Mesenchymal stem cell (in vitro differentiated cells and primary cell): ENCODE measurements at regions not wholly inside any gene's neighbourhood (a gene's known extent, or its start where the extent isn't known, plus 50 kb on each side); places are given as distances from the start of the nearest gene placed in this dataset.

Experiments
- DNase-seq: peaks from one replicate; pipeline ENCODE4 v3.0.0-alpha.2; 2013
- H2AFZ ChIP-seq: one replicate; pipeline ENCODE4 v1.6.1; 2013; ENCODE audit warnings: low read depth, mild to moderate bottlenecking, control low read depth, inconsistent platforms, low read length, moderate library complexity
- H2AK5ac ChIP-seq: 2 replicates; pipeline ENCODE4 v1.6.1; 2013; ENCODE audit warnings: low read length, moderate library complexity, mild to moderate bottlenecking, inconsistent platforms; ENCODE audit not compliant: severe bottlenecking
- H2BK120ac ChIP-seq: one replicate; pipeline ENCODE4 v1.6.1; 2013; ENCODE audit warnings: low read depth, mild to moderate bottlenecking, inconsistent platforms, low read length, moderate library complexity
- H2BK12ac ChIP-seq, 2 experiments: one replicate each; pipeline ENCODE4 v1.6.1; 2013; ENCODE audit warnings: inconsistent platforms in 2 of 2, low read length in 2 of 2, mild to moderate bottlenecking in 2 of 2, moderate library complexity in 2 of 2, control low read depth in 1 of 2
- H2BK15ac ChIP-seq: one replicate; pipeline ENCODE4 v1.6.1; 2013; ENCODE audit warnings: mild to moderate bottlenecking, low read depth, inconsistent platforms; ENCODE audit not compliant: poor library complexity, severe bottlenecking
- H2BK5ac ChIP-seq: 2 replicates; pipeline ENCODE4 v1.6.1; 2013; ENCODE audit warnings: low read depth, mild to moderate bottlenecking, low read length, control low read depth, inconsistent platforms; ENCODE audit not compliant: poor library complexity, severe bottlenecking
- H3K14ac ChIP-seq, 2 experiments: one replicate each; pipeline ENCODE4 v1.6.1; 2013; ENCODE audit warnings: inconsistent platforms in 2 of 2, low read length in 2 of 2, control low read depth in 1 of 2, mild to moderate bottlenecking in 1 of 2, moderate library complexity in 1 of 2
- H3K18ac ChIP-seq, 2 experiments: one replicate each; pipeline ENCODE4 v1.6.1; 2013; ENCODE audit warnings: inconsistent platforms in 2 of 2, low read length in 2 of 2, control low read depth in 1 of 2, low read depth in 1 of 2, mild to moderate bottlenecking in 1 of 2
- H3K23ac ChIP-seq, 2 experiments: one replicate each; pipeline ENCODE4 v1.6.1; 2013; ENCODE audit warnings: inconsistent platforms in 2 of 2, low read length in 2 of 2, mild to moderate bottlenecking in 2 of 2, moderate library complexity in 2 of 2, control low read depth in 1 of 2
- H3K27ac ChIP-seq: 2 replicates; pipeline ENCODE4 v1.5.1; 2013; ENCODE audit warnings: mild to moderate bottlenecking, moderate library complexity, low read length, control low read depth, inconsistent platforms; ENCODE audit not compliant: poor library complexity, severe bottlenecking
- H3K27me3 ChIP-seq, 2 experiments: 2 replicates each; pipeline versions ENCODE4 v1.6.1 to v1.7.0; 2013; ENCODE audit warnings: low read length in 2 of 2, mild to moderate bottlenecking in 2 of 2, moderate library complexity in 2 of 2, control low read depth in 1 of 2, inconsistent platforms in 1 of 2; ENCODE audit not compliant: control insufficient read depth in 1 of 2, insufficient read depth in 1 of 2
- H3K36me3 ChIP-seq, 2 experiments: 2 replicates each; pipeline versions ENCODE4 v1.6.1 to v1.7.0; 2013; ENCODE audit warnings: low read length in 2 of 2, control low read depth in 1 of 2, inconsistent platforms in 1 of 2, low read depth in 1 of 2, mild to moderate bottlenecking in 1 of 2; ENCODE audit not compliant: insufficient read depth in 2 of 2, control insufficient read depth in 1 of 2
- H3K4ac ChIP-seq, 2 experiments: one replicate each; pipeline ENCODE4 v1.6.1; 2013; ENCODE audit warnings: inconsistent platforms in 2 of 2, low read length in 2 of 2, mild to moderate bottlenecking in 2 of 2, moderate library complexity in 2 of 2, control low read depth in 1 of 2, low read depth in 1 of 2
- H3K4me1 ChIP-seq: 2 replicates; pipeline ENCODE4 v1.6.1; 2013; ENCODE audit warnings: low read depth, low read length, control low read depth; ENCODE audit not compliant: control insufficient read depth, insufficient read depth
- H3K4me2 ChIP-seq: 2 replicates; pipeline ENCODE4 v1.6.1; 2013; ENCODE audit warnings: low read length, mild to moderate bottlenecking, inconsistent platforms; ENCODE audit not compliant: poor library complexity, severe bottlenecking
- H3K4me3 ChIP-seq, 2 experiments: 2 replicates each; pipeline versions ENCODE4 v1.5.1 to v1.7.0; 2013; ENCODE audit warnings: low read length in 2 of 2, mild to moderate bottlenecking in 2 of 2, control low read depth in 1 of 2, low read depth in 1 of 2; ENCODE audit not compliant: insufficient read depth in 1 of 2
- H3K79me1 ChIP-seq: replicated peaks from 2 replicates; pipeline ENCODE4 v1.6.1; 2013; ENCODE audit warnings: mild to moderate bottlenecking, control low read depth, low read length, inconsistent platforms; ENCODE audit not compliant: poor library complexity, severe bottlenecking
- H3K9ac ChIP-seq: 2 replicates; pipeline ENCODE4 v1.7.0; 2013; ENCODE audit warnings: mild to moderate bottlenecking, low read length, moderate library complexity
- H3K9me3 ChIP-seq: 2 replicates; pipeline ENCODE4 v1.7.0; 2013; ENCODE audit warnings: mild to moderate bottlenecking, low read length; ENCODE audit not compliant: control insufficient read depth
- H4K8ac ChIP-seq: one replicate; pipeline ENCODE4 v1.6.1; 2013; ENCODE audit warnings: inconsistent platforms, mild to moderate bottlenecking, low read length, moderate library complexity
- H4K91ac ChIP-seq: one replicate; pipeline ENCODE4 v1.6.1; 2013; ENCODE audit warnings: mild to moderate bottlenecking, low read length, inconsistent platforms
- WGBS: methylation state at CpG from one replicate; pipeline ENCODE4 v1.1.7; 2013; ENCODE audit warnings: mixed read lengths; 5-methylcytosine and 5-hydroxymethylcytosine counted together

DNA sequence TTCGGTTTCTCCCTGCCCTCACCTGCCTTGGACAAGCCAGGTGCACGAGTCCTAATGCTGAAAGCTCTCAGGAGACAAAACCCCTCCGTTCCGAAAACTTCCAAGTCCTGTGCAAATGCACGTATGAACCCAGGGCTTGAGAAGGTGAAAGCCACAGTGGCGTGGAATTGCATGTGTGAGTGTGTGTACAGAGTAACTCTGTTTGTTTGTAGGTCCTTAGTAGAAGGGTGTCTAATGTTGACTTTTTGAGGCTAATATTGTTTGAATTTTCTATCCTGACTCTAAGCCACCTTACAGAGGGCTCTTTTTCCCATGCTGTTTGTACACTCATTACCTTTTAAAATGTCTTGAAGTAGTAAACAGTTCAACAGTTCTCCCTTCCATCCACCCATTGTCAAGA, 129.1 kb downstream of the FOXA2 start:
- Histone ChIP-seq H3K4me3 (no peak overlapping the region), H3K9ac (no peak overlapping the region), H3K4me1 (no peaks in the 10 kb centered on the region), H2BK120ac (no peak overlapping the region), H3K9me3 (no peaks in the 10 kb centered on the region), H2AK5ac (no peak overlapping the region), H3K4ac (no peak overlapping the region), H3K27me3 (peaks cover 15 to 39% of the 10 kb centered on the region in 2 experiments), H2AFZ (no peak overlapping the region), H4K8ac (no peak overlapping the region), H2BK5ac (no peak overlapping the region), H3K14ac (no peak overlapping the region), H3K36me3 (no peaks in the 10 kb centered on the region), H3K27ac (no peak overlapping the region), H3K18ac (no peak overlapping the region), H2BK12ac (no peak overlapping the region), H3K23ac (no peak overlapping the region), H3K79me1 (no peaks in the 10 kb centered on the region), H4K91ac (no peak overlapping the region), H2BK15ac (no peak overlapping the region), H3K4me2 (no peak overlapping the region)
- WGBS = 61% methylated on average over 6 of the region's 6 CpGs
- DNase-seq = no peak

DNA sequence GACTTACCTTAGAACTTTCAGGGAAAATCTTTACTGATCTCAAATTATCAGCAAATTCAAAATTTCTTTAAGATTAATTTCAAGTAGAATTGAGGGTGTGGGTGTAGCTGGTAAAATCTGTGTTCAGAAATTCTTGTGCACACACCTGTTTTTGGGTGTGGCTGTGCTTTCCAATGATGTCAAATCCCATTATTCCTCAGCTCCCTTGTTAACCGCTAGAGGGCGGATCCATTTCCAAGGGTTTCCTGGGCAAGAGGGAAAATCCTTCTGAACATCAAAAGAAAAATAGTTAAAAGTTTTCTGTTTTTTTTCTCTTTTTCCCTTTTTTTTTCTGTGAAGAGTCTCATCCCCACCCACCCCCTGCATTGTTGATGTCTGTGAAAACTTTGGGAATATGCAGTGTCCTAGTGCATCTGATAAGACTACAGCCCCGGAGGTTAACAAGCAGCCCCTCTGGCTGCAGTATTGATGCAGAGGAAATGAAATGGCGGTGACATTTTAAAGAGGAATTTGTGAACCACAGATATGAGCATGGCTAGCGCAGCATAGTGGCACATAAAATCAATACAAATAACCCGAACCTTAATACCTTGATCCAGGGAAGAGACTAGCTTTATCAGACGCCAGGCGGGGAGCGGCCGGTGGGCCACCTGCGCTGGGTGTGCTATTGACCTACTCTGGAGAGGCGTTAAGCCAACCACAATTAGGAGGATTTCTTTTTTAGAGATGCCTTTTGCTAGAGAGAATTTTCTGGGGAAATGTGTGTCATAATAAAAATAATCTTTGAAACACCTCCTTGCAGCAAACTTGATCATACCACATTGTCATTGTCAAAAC, 130.9 kb downstream of the FOXA2 start:
- no peak overlapping the region for H3K4ac ChIP-seq
- H3K9ac ChIP-seq = no peak overlapping the region
- H2BK5ac ChIP-seq = no peak overlapping the region
- no peak overlapping the region for H3K27ac ChIP-seq
- H4K8ac ChIP-seq = no peak overlapping the region
- H2AFZ ChIP-seq = no peak overlapping the region
- H2BK120ac ChIP-seq = no peak overlapping the region
- H3K27me3 ChIP-seq = peaks cover 9 to 31% of the 10 kb centered on the region in 2 experiments
- H4K91ac ChIP-seq = no peak overlapping the region
- H3K79me1 ChIP-seq = no peaks in the 10 kb centered on the region
- DNase-seq = no peak
- H3K23ac ChIP-seq = no peak overlapping the region
- H2BK15ac ChIP-seq = no peak overlapping the region
- no peaks in the 10 kb centered on the region for H3K9me3 ChIP-seq
- H2BK12ac ChIP-seq = no peak overlapping the region
- no peak overlapping the region for H3K18ac ChIP-seq
- H3K4me1 ChIP-seq = peaks cover 2% of the 10 kb centered on the region
- no peak overlapping the region for H2AK5ac ChIP-seq
- WGBS = 78% methylated on average over 10 of the region's 12 CpGs
- H3K14ac ChIP-seq = no peak overlapping the region
- H3K4me2 ChIP-seq = no peak overlapping the region
- no peak overlapping the region for H3K4me3 ChIP-seq
- H3K36me3 ChIP-seq = no peaks in the 10 kb centered on the region

DNA sequence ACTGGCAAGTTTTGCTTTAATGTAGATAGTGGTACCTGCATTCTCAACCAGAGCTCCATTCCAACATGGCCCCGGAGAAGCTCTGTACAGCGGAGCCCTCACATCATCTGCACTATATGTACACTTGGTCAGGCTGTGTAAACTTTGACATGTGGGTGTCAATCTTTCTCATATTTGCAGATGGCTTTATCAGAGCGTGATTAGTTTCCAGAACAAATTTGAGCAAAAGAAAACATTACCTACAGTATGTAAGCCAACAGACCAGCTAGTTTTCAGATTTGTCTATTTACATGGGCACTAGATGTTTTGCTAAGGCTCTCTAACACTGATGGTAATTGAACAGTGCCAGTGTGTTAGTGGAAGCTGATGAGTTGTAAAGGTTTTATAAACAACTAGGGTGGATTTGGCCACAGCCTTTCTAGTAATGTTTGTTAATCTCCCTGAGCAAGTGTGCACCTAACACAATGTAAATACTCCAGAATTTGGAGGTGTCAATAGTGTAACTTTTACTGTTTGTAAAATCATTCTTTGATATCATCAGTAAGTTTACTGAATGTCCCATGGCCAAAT, 131.8 kb downstream of the FOXA2 start:
- H3K18ac ChIP-seq = no peak overlapping the region
- H3K4ac ChIP-seq = no peak overlapping the region
- H3K27ac ChIP-seq = no peak overlapping the region
- H3K4me1 ChIP-seq = peaks cover 2% of the 10 kb centered on the region
- no peak overlapping the region for H3K14ac ChIP-seq
- no peaks in the 10 kb centered on the region for H3K36me3 ChIP-seq
- H2BK5ac ChIP-seq = no peak overlapping the region
- DNase-seq = no peak
- no peak overlapping the region for H2BK120ac ChIP-seq
- no peak overlapping the region for H4K91ac ChIP-seq
- H2BK15ac ChIP-seq = no peak overlapping the region
- H3K9me3 ChIP-seq = no peaks in the 10 kb centered on the region
- H3K4me2 ChIP-seq = no peak overlapping the region
- H3K9ac ChIP-seq = no peak overlapping the region
- peaks cover 3 to 27% of the 10 kb centered on the region in 2 experiments for H3K27me3 ChIP-seq
- H3K23ac ChIP-seq = no peak overlapping the region
- no peak overlapping the region for H3K4me3 ChIP-seq
- H2BK12ac ChIP-seq = no peak overlapping the region
- no peak overlapping the region for H2AFZ ChIP-seq
- no peaks in the 10 kb centered on the region for H3K79me1 ChIP-seq
- no peak overlapping the region for H4K8ac ChIP-seq
- no peak overlapping the region for H2AK5ac ChIP-seq
- no CpG with 5 or more reads among the region's 3 CpGs for WGBS

DNA sequence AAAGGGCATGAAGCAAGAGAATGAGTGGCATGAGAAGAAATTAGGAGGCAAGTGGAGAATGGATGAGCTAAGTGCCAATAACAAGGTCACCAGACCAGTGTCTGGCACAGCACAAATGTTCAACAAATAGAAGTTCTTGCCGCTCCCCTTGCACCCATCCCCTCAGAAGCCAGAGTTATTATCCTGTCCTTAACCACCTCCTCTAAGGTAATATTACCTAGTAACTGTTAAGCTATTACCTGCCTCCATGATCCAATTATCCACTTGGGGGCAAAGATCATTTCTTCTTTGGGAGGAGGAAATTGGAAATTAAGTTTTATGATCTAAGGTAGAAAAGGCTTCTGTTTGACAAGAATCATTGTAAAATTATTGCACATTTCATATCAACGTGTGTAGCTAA, 133.8 kb downstream of the FOXA2 start:
- DNase-seq = no peak
- Histone ChIP-seq H3K27ac (no peak overlapping the region), H3K79me1 (no peaks in the 10 kb centered on the region), H3K23ac (no peak overlapping the region), H3K36me3 (no peaks in the 10 kb centered on the region), H2BK12ac (no peak overlapping the region), H3K9ac (no peak overlapping the region), H2BK15ac (no peak overlapping the region), H4K91ac (no peak overlapping the region), H3K18ac (no peak overlapping the region), H3K4ac (no peak overlapping the region), H2AFZ (no peak overlapping the region), H2BK120ac (no peak overlapping the region), H3K4me3 (no peak overlapping the region), H3K14ac (no peak overlapping the region), H2AK5ac (no peak overlapping the region), H3K9me3 (no peaks in the 10 kb centered on the region), H3K4me1 (peaks cover 2% of the 10 kb centered on the region), H3K27me3 (peaks cover 0 to 11% of the 10 kb centered on the region in 2 experiments), H4K8ac (no peak overlapping the region), H2BK5ac (no peak overlapping the region), H3K4me2 (no peak overlapping the region)
- 100% methylated on average over 1 of the region's 2 CpGs for WGBS
